Activated B cell treated with CpG ODN at 0.5 μM for 24 hours (primary cell): ENCODE measurements at regions not wholly inside any gene's neighbourhood (a gene's known extent, or its start where the extent isn't known, plus 50 kb on each side); places are given as distances from the start of the nearest gene placed in this dataset.

Source experiments
- ATAC-seq: fragments of 200-7000 bp; cut with Tn5 transposase; one replicate; pipeline ENCODE4 v1.10.0; 2021; ENCODE audit warnings: low read depth, mild to moderate bottlenecking, moderate library complexity
- CTCF ChIA-PET: fragments of 350-600 bp; sonication (Branson Sonifier 250); formaldehyde crosslinking; loops from one replicate; lab custom pipeline; 2021; ENCODE audit warnings: antibody characterized with exemption; lab: Charles Lee
- POLR2A ChIA-PET: fragments of 350-600 bp; sonication (Branson Sonifier 250); formaldehyde crosslinking; loops from one replicate; lab custom pipeline; 2021; ENCODE audit warnings: antibody characterized with exemption; lab: Charles Lee
- DNase-seq: peaks from one replicate; pipeline ENCODE4 v3.0.0; 2022
- H3K27ac Mint-ChIP-seq: one replicate; pipeline ENCODE4 v1.8.0; 2020; ENCODE audit warnings: mixed read lengths
- H3K27me3 Mint-ChIP-seq: one replicate; pipeline ENCODE4 v1.8.0; 2021; ENCODE audit warnings: mixed read lengths
- H3K36me3 Mint-ChIP-seq: one replicate; pipeline ENCODE4 v1.8.0; 2021; ENCODE audit warnings: low read depth, mixed read lengths
- H3K4me1 Mint-ChIP-seq: one replicate; pipeline ENCODE4 v1.8.0; 2021; ENCODE audit warnings: mixed read lengths
- H3K4me3 Mint-ChIP-seq: one replicate; pipeline ENCODE4 v1.8.0; 2020; ENCODE audit warnings: mild to moderate bottlenecking, mixed read lengths
- H3K9me3 Mint-ChIP-seq: one replicate; pipeline ENCODE4 v1.8.0; 2020; ENCODE audit warnings: mixed read lengths
- CTCF ChIP-seq: fragments of 200-600 bp; IDR thresholded peaks from one replicate; pipeline ENCODE4 v1.8.0; 2022; ENCODE audit warnings: antibody characterized with exemption, mild to moderate bottlenecking
- intact Hi-C: fragments of 100-400 bp; cut with micrococcal nuclease; formaldehyde crosslinking; loops from one replicate; pipeline ENCODE4 v1.15.1; 2024

- H3K4me3 Mint-ChIP-seq, result no peak overlapping the region
- no peak overlapping the region for H3K27ac Mint-ChIP-seq
- H3K27me3 Mint-ChIP-seq, result peaks cover 2% of the 10 kb centered on the region
- ATAC-seq (no peak), DNase-seq (no peak)
- intact Hi-C loops, result no loop called here
- CTCF ChIA-PET, result no interaction called here
- no peaks in the 10 kb centered on the region for H3K4me1 Mint-ChIP-seq
- no peak for TF ChIP-seq CTCF
- no peaks in the 10 kb centered on the region for H3K9me3 Mint-ChIP-seq
- no peaks in the 10 kb centered on the region for H3K36me3 Mint-ChIP-seq
- POLR2A ChIA-PET, result no interaction called here
Measured at GRCh38 chr4:151481813-151482212, 72.8 kb downstream of the FHIP1A start.

GRCh38 chr4:151484396-151485102 is 75.6 kb downstream of the FHIP1A start:
- intact Hi-C loops, result no loop called here
- no peak for TF ChIP-seq CTCF
- H3K4me1 Mint-ChIP-seq, result no peaks in the 10 kb centered on the region

GRCh38 chr4:151485541-151486131 is 76.7 kb downstream of the FHIP1A start:
- no peak for DNase-seq
- H3K4me1 Mint-ChIP-seq, result no peaks in the 10 kb centered on the region
- no peaks in the 10 kb centered on the region for H3K9me3 Mint-ChIP-seq
- no peak overlapping the region for H3K27ac Mint-ChIP-seq
- intact Hi-C loops, result no loop called here
- no peaks in the 10 kb centered on the region for H3K36me3 Mint-ChIP-seq
- H3K4me3 Mint-ChIP-seq, result no peak overlapping the region
- ChIA-PET CTCF (no interaction called here), POLR2A (no interaction called here)
- ATAC-seq, result no peak
- TF ChIP-seq CTCF, result no peak
- no peaks in the 10 kb centered on the region for H3K27me3 Mint-ChIP-seq

More at GRCh38 chr4:151484396-151485102, 75.6 kb downstream of the FHIP1A start:
- ChIA-PET CTCF (no interaction called here), POLR2A (no interaction called here)
- DNase-seq, result no peak
- H3K27ac Mint-ChIP-seq, result no peak overlapping the region
- ATAC-seq, result no peak
- H3K36me3 Mint-ChIP-seq, result no peaks in the 10 kb centered on the region
- H3K27me3 Mint-ChIP-seq, result peaks cover 2% of the 10 kb centered on the region
- no peaks in the 10 kb centered on the region for H3K9me3 Mint-ChIP-seq
- no peak overlapping the region for H3K4me3 Mint-ChIP-seq

- intact Hi-C loops, result no loop called here
- Mint-ChIP-seq H3K36me3 (no peaks in the 10 kb centered on the region), H3K27me3 (no peaks in the 10 kb centered on the region), H3K9me3 (peaks cover 3% of the 10 kb centered on the region), H3K4me3 (no peak overlapping the region), H3K4me1 (no peaks in the 10 kb centered on the region), H3K27ac (no peak overlapping the region)
- POLR2A ChIA-PET, result no interaction called here
- CTCF ChIA-PET, result no interaction called here
- TF ChIP-seq CTCF, result no peak
- DNase-seq (no peak), ATAC-seq (no peak)
Measured at GRCh38 chr4:151486168-151486567, 77.2 kb downstream of the FHIP1A start.

- ChIA-PET POLR2A (no interaction called here), CTCF (no interaction called here)
- intact Hi-C loops, result no loop called here
- no peak for DNase-seq
- ATAC-seq, result no peak
- H3K27ac Mint-ChIP-seq, result no peak overlapping the region
- no peaks in the 10 kb centered on the region for H3K4me1 Mint-ChIP-seq
- no peaks in the 10 kb centered on the region for H3K27me3 Mint-ChIP-seq
- H3K9me3 Mint-ChIP-seq, result peaks cover 12% of the 10 kb centered on the region
- no peak for TF ChIP-seq CTCF
- no peaks in the 10 kb centered on the region for H3K36me3 Mint-ChIP-seq
- no peak overlapping the region for H3K4me3 Mint-ChIP-seq
Measured at GRCh38 chr4:151488968-151489367, 80.0 kb downstream of the FHIP1A start.
